KMS-11 (cell line): ENCODE measurements at regions not wholly inside any gene's neighbourhood (a gene's known extent, or its start where the extent isn't known, plus 50 kb on each side); places are given as distances from the start of the nearest gene placed in this dataset.
"Not testable (repeated sequence)": the region's sequence is repeated elsewhere in the genome, so short reads cannot be mapped to it uniquely, and the experiment has no call there.

Experiments used
- H2AFZ ChIP-seq: fragments of 200-600 bp; sonication (generic); 2 replicates; pipeline ENCODE4 v1.6.1; 2016; ENCODE audit warnings: antibody characterized with exemption, mixed run types, low read depth
- H3K27ac ChIP-seq: fragments of 200-600 bp; sonication (generic); 2 replicates; pipeline ENCODE4 v1.6.1; 2016; ENCODE audit warnings: mild to moderate bottlenecking, mixed run types
- H3K27me3 ChIP-seq: fragments of 200-600 bp; sonication (generic); 2 replicates; pipeline ENCODE4 v1.6.1; 2017; ENCODE audit warnings: mild to moderate bottlenecking, low read depth, mixed run types, moderate library complexity; ENCODE audit not compliant: insufficient read depth
- H3K36me3 ChIP-seq: fragments of 200-600 bp; sonication (generic); 2 replicates; pipeline ENCODE4 v1.6.1; 2017; ENCODE audit warnings: mild to moderate bottlenecking, mixed run types; ENCODE audit not compliant: insufficient read depth
- H3K4me1 ChIP-seq: fragments of 200-600 bp; sonication (generic); 2 replicates; pipeline ENCODE4 v1.6.1; 2016; ENCODE audit warnings: mild to moderate bottlenecking, low read depth, mixed run types; ENCODE audit not compliant: poor library complexity, severe bottlenecking
- H3K4me2 ChIP-seq: fragments of 200-600 bp; sonication (generic); 2 replicates; pipeline ENCODE4 v1.7.0; 2016; ENCODE audit warnings: mild to moderate bottlenecking, mixed run types
- H3K4me3 ChIP-seq: fragments of 200-600 bp; sonication (generic); IDR thresholded peaks from 2 replicates; pipeline ENCODE4 v1.6.1; 2017; ENCODE audit warnings: low read depth, low read length, mixed read lengths; ENCODE audit not compliant: insufficient read depth
- H3K79me2 ChIP-seq: fragments of 200-600 bp; sonication (generic); 2 replicates; pipeline ENCODE4 v1.6.1; 2016; ENCODE audit warnings: low read depth, mixed run types; ENCODE audit not compliant: insufficient read depth
- H3K9ac ChIP-seq: fragments of 200-600 bp; sonication (generic); 2 replicates; pipeline ENCODE4 v1.6.1; 2016; ENCODE audit warnings: mild to moderate bottlenecking, mixed run types
- H4K20me1 ChIP-seq: fragments of 200-600 bp; sonication (generic); 2 replicates; pipeline ENCODE4 v1.6.1; 2016; ENCODE audit warnings: mild to moderate bottlenecking, mixed run types; ENCODE audit not compliant: insufficient read depth

DNA sequence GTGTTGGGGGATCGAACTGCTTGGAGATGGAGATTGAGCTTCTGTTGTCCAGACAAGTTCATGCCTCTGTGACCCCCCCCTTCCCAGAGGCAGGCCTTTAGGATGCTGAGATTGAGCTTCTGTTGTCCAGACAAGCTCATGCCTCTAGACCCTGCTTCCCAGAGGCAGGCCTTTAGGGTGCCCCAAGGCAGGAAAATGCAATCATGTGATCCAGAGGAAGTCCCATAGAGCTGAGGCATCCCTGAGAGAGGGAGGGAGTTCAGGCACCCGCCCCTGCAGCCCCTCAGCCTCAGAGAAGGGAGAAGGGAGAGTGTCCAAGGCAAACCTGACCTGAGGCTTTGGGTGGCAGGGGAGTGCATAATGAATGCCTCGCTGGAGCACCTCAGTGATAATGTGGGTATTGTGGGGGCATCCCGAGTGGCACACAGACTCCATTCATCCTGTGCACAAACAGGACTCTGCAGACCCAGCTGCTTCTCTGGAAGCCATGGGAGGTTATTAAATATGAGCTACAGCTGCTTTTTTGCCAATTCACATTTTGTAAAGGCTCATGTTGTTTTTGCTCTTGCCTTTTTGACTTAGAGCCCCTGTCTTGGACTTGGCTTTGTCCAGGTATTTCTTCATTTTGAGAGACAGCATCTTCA, 182.4 kb upstream of the IRF2BP2 start:
- not testable (repeated sequence) for H3K27ac ChIP-seq, H3K79me2 ChIP-seq, H3K4me1 ChIP-seq, H3K36me3 ChIP-seq, H3K27me3 ChIP-seq, H3K4me3 ChIP-seq, H3K4me2 ChIP-seq, H3K9ac ChIP-seq, H2AFZ ChIP-seq, H4K20me1 ChIP-seq

DNA sequence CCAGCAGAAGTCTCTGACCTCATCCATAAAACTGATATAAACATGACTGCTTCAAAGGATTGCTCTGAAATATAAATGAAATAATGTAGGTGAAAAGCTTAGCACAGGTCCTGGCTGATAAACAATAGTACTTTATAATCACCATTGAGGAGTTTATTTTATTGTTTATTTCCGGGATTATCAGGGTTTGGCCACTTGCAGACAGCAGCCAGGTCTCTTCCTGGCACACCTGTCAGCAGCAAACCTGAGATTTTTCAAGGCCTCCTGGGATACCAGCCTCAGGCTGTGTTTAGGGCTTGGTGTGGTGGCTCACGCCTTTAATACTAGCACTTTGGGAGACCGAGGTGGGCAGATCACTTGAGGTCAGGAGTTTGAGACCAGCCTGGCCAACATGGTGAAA, 181.6 kb upstream of the IRF2BP2 start:
- not testable (repeated sequence) for H4K20me1 ChIP-seq, H3K36me3 ChIP-seq, H3K27me3 ChIP-seq, H3K4me2 ChIP-seq, H3K9ac ChIP-seq, H3K27ac ChIP-seq, H3K79me2 ChIP-seq, H3K4me1 ChIP-seq, H2AFZ ChIP-seq, H3K4me3 ChIP-seq

GRCh38 chr1:234790333-234790732, 180.4 kb upstream of the IRF2BP2 start:
- not testable (repeated sequence) for H2AFZ ChIP-seq, H3K27ac ChIP-seq, H3K27me3 ChIP-seq, H3K36me3 ChIP-seq, H3K4me3 ChIP-seq, H3K9ac ChIP-seq, H3K79me2 ChIP-seq, H4K20me1 ChIP-seq, H3K4me2 ChIP-seq, H3K4me1 ChIP-seq

DNA sequence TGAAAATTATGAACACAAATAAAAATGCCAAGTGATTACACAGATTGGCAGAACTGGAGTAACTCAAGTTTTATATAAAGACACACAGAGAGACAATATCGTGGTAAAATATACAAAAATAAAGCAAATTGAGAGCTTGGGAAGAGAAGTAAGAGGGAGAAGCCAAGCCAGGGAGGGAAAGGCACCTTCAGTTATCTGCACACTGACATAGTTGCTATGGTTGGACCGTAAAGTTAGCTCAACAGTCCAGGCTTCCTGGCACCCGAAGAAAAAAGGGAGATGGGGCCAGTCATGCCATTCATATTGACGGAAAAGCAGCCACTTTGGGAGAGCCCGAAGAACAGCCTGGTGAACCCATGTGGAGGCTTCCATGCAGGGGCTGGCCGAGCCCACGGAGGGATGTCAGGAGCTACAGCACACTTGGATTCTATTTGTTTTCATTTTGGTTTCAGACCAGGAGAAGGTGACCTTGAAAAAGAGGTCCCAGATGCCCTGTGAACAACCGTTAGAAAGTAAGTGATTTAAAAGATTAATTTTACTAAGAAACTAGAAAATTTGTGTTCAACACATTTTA, 177.1 kb upstream of the IRF2BP2 start:
- not testable (repeated sequence) for H4K20me1 ChIP-seq, H3K9ac ChIP-seq, H3K4me2 ChIP-seq

DNA sequence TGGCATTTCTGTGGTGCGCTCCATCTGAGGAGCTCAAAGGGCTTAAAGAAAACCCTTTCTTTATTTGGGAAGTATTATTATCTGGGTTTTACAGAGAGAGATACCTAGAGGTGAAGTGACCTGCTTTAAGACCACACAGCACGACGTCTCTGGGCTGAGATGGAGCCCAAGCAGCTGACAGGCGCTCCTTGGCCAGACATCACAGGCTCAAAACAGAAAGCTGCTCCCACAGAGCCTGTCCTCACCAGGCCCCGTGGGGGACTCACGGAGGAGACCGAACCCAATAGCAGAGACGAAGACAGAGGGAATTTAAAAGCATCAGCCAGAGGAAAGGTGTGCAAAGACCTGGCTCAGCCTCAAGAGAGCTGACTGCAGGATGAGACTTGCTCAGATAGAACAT, 175.9 kb upstream of the IRF2BP2 start:
- not testable (repeated sequence) for H3K27me3 ChIP-seq, H4K20me1 ChIP-seq, H2AFZ ChIP-seq, H3K4me3 ChIP-seq, H3K36me3 ChIP-seq, H3K27ac ChIP-seq, H3K4me2 ChIP-seq, H3K4me1 ChIP-seq, H3K79me2 ChIP-seq, H3K9ac ChIP-seq

More for the DNA sequence above, 177.1 kb upstream of the IRF2BP2 start:
- H3K4me3 ChIP-seq, H3K4me1 ChIP-seq, H2AFZ ChIP-seq, H3K36me3 ChIP-seq, H3K27me3 ChIP-seq, H3K79me2 ChIP-seq, H3K27ac ChIP-seq: not testable (repeated sequence)

GRCh38 chr1:234785471-234785919, 175.5 kb upstream of the IRF2BP2 start:
- not testable (repeated sequence) for H2AFZ ChIP-seq, H3K4me3 ChIP-seq, H4K20me1 ChIP-seq, H3K27ac ChIP-seq, H3K4me1 ChIP-seq, H3K4me2 ChIP-seq, H3K79me2 ChIP-seq, H3K36me3 ChIP-seq, H3K9ac ChIP-seq
- peaks cover 13% of the 10 kb centered on the region; the same call in 1 of the 2 replicates for H3K27me3 ChIP-seq

GRCh38 chr1:234784108-234784507, 174.1 kb upstream of the IRF2BP2 start:
- H3K4me2 ChIP-seq, H3K4me1 ChIP-seq, H4K20me1 ChIP-seq, H3K4me3 ChIP-seq, H2AFZ ChIP-seq, H3K27ac ChIP-seq, H3K36me3 ChIP-seq, H3K9ac ChIP-seq, H3K79me2 ChIP-seq: not testable (repeated sequence)
- H3K27me3 ChIP-seq, result peaks cover 23% of the 10 kb centered on the region; the same call in 1 of the 2 replicates
